ENCODE measurements at regions not wholly inside any gene's neighbourhood (a gene's known extent, or its start where the extent isn't known, plus 50 kb on each side); places are given as distances from the start of the nearest gene placed in this dataset.

DNA sequence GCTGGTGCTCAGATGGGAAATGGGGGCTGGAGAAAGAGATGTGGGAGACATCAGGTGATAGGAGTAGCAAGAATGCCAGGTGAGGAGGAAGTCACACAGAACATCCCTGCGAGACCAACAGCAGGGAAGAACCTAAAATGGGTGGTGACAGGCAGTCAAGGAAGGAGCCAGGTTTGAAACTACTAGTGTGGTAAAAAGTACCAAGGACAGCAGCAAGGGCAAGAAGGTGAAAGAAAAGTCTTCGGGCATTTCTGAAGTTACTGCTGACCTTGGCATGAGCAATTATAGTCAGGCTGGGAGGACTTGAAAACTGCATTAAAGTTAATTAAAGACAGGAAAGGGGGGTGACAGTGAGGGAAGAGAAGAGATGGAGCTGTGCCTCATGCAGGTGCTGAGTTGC is 410.4 kb downstream of the RAD51AP2 start:
- H3K4me2 ChIP-seq (ENCODE audit: insufficient read depth, insufficient read length, low read length) = no peak overlapping the region
- WGBS (ENCODE audit: extremely low coverage, insufficient read length, low lambda C conversion rate) = no CpG with 5 or more reads among the region's 2 CpGs

More for the DNA sequence above, 410.4 kb downstream of the RAD51AP2 start:
- no peak overlapping the region for H3K14ac ChIP-seq (ENCODE audit: insufficient read depth, low read length)
- Mint-ChIP-seq H3K4me3 (no peak overlapping the region), H3K27ac (no peak overlapping the region), H3K9me3 (no peaks in the 10 kb centered on the region), H3K27me3 (ENCODE audit: low read depth) (no peaks in the 10 kb centered on the region), H3K4me1 (peaks cover 0 to 2% of the 10 kb centered on the region in 2 experiments; a peak in 1 of 4 replicates), H3K36me3 (ENCODE audit: insufficient read depth in 1 of 3, low read depth in 3 of 3) (no peaks in the 10 kb centered on the region)
- H2AK5ac ChIP-seq (ENCODE audit: insufficient read length, low read length) = no peak overlapping the region
- no peak overlapping the region for H3K27ac ChIP-seq (ENCODE audit: insufficient read length, low read depth, low read length)
- H2BK120ac ChIP-seq (ENCODE audit: low read depth, low read length, poor library complexity, severe bottlenecking) = no peak overlapping the region
- H2AFZ ChIP-seq (ENCODE audit: low read length) = no peak overlapping the region
- H2BK20ac ChIP-seq (ENCODE audit: low read depth, low read length, poor library complexity, severe bottlenecking) = no peak overlapping the region
- H4K91ac ChIP-seq (ENCODE audit: insufficient read length, low read depth, low read length) = no peak overlapping the region
- H3K18ac ChIP-seq (ENCODE audit: insufficient read length, low read depth, low read length) = no peak overlapping the region
- no peak overlapping the region for H3K56ac ChIP-seq (ENCODE audit: insufficient read length, low read depth, low read length)
- H3K9me3 ChIP-seq (ENCODE audit: control insufficient read depth, low read depth, low read length) = no peaks in the 10 kb centered on the region
- TF ChIP-seq, protein P1, sequence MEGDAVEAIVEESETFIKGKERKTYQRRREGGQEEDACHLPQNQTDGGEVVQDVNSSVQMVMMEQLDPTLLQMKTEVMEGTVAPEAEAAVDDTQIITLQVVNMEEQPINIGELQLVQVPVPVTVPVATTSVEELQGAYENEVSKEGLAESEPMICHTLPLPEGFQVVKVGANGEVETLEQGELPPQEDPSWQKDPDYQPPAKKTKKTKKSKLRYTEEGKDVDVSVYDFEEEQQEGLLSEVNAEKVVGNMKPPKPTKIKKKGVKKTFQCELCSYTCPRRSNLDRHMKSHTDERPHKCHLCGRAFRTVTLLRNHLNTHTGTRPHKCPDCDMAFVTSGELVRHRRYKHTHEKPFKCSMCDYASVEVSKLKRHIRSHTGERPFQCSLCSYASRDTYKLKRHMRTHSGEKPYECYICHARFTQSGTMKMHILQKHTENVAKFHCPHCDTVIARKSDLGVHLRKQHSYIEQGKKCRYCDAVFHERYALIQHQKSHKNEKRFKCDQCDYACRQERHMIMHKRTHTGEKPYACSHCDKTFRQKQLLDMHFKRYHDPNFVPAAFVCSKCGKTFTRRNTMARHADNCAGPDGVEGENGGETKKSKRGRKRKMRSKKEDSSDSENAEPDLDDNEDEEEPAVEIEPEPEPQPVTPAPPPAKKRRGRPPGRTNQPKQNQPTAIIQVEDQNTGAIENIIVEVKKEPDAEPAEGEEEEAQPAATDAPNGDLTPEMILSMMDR (conservative IDR thresholded peaks at IDR 0.05) = no peak
- H3K23me2 ChIP-seq (ENCODE audit: insufficient read length, low read depth, low read length, poor library complexity, severe bottlenecking) = no peaks in the 10 kb centered on the region
- no peaks in the 10 kb centered on the region for H4K20me1 ChIP-seq (ENCODE audit: control insufficient read depth, insufficient read depth, insufficient read length)
- no peaks in the 10 kb centered on the region for H3K4me1 ChIP-seq (ENCODE audit: insufficient read depth, low read length)
- no peak for DNase-seq
- H3K79me1 ChIP-seq (ENCODE audit: insufficient read depth, low read depth, low read length, poor library complexity, severe bottlenecking) = no peaks in the 10 kb centered on the region
- H3T11ph ChIP-seq (ENCODE audit: low read length) = no peak overlapping the region
- H2BK15ac ChIP-seq (ENCODE audit: low read depth, low read length) = no peak overlapping the region
- H4K8ac ChIP-seq (replicated peaks; ENCODE audit: insufficient read length, low read depth, low read length) = no peak overlapping the region
- H3K9ac ChIP-seq (ENCODE audit: extremely low read depth, insufficient read length, low read length) = no peak overlapping the region
- H3K4ac ChIP-seq (ENCODE audit: low read depth, low read length) = no peak overlapping the region
- H3K79me2 ChIP-seq (ENCODE audit: insufficient read depth, low read length) = no peaks in the 10 kb centered on the region
- no peak overlapping the region for H4K5ac ChIP-seq (ENCODE audit: insufficient read length, low read depth, low read length)
- no peak overlapping the region for H3K23ac ChIP-seq (ENCODE audit: insufficient read length, low read depth, low read length)
- H3K27me3 ChIP-seq (ENCODE audit: insufficient read depth, low read length) = no peaks in the 10 kb centered on the region
- no peak overlapping the region for H2BK12ac ChIP-seq (ENCODE audit: insufficient read length, low read depth, low read length)
- H2BK5ac ChIP-seq (ENCODE audit: insufficient read length, low read length) = no peak overlapping the region

Data from H9 (cell line).